ENCODE measurements at regions not wholly inside any gene's neighbourhood (a gene's known extent, or its start where the extent isn't known, plus 50 kb on each side); places are given as distances from the start of the nearest gene placed in this dataset.

DNA sequence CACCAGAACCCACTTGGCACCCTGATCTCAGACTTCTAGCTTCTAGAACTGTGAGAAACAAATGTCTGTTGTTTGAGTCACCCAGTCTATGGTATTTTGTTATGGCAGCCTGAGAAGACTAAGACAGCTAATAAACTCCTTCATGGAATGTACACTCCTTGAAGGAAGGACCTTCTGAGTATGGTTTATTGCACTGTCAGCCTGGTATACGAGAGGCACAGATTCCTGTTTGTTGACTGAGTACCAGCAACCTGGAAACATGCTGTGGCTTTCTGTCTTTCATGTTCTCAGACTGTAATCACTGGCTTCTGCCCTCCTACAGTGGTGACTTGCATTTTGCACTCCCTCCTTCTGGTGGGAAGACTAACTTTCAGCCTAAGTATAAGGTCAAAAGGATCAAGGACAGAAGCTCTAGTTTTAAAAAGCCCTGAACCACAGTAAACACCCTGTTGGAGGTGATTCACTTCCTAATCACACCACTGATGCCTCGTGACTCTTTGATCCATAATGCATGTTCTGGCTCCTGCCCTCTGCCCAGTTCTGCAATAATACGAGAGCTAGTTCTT lies 319.0 kb upstream of the NPSR1 start:
- TF ChIP-seq, protein P1, sequence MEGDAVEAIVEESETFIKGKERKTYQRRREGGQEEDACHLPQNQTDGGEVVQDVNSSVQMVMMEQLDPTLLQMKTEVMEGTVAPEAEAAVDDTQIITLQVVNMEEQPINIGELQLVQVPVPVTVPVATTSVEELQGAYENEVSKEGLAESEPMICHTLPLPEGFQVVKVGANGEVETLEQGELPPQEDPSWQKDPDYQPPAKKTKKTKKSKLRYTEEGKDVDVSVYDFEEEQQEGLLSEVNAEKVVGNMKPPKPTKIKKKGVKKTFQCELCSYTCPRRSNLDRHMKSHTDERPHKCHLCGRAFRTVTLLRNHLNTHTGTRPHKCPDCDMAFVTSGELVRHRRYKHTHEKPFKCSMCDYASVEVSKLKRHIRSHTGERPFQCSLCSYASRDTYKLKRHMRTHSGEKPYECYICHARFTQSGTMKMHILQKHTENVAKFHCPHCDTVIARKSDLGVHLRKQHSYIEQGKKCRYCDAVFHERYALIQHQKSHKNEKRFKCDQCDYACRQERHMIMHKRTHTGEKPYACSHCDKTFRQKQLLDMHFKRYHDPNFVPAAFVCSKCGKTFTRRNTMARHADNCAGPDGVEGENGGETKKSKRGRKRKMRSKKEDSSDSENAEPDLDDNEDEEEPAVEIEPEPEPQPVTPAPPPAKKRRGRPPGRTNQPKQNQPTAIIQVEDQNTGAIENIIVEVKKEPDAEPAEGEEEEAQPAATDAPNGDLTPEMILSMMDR (IDR thresholded peaks at IDR 0.05; ENCODE audit: insufficient read depth, low read depth, low read length) = no peak
- TF ChIP-seq EZH2 (IDR thresholded peaks at IDR 0.05; ENCODE audit: insufficient read depth, low read length) = no peak
